Spleen (tissue), 11 donors: ENCODE measurements at regions not wholly inside any gene's neighbourhood (a gene's known extent, or its start where the extent isn't known, plus 50 kb on each side); places are given as distances from the start of the nearest gene placed in this dataset.
"Not testable (repeated sequence)": the region's sequence is repeated elsewhere in the genome, so short reads cannot be mapped to it uniquely, and the experiment has no call there.

Source experiments
- DNase-seq: peaks from one replicate; pipeline ENCODE4 v3.0.0-alpha.2; 2020
- H3K27ac ChIP-seq, 8 donors: fragments of 200-600 bp; sonication (generic) in 7 of 8; 1 replicate in 4 of 8; 2 replicates in 4 of 8; pipeline versions ENCODE4 v1.5.0 to v1.8.0; 2016 to 2021; ENCODE audit warnings: inconsistent platforms in 4 of 8, mild to moderate bottlenecking in 4 of 8, moderate library complexity in 1 of 8
- H3K27me3 ChIP-seq, 7 donors: fragments of 200-600 bp; sonication (generic) in 6 of 7; replicated peaks in 1 of 7; 1 replicate in 4 of 7; 2 replicates in 3 of 7; pipeline versions ENCODE4 v1.5.0 to v1.8.0; 2016 to 2021; ENCODE audit warnings: inconsistent platforms in 3 of 7, mild to moderate bottlenecking in 1 of 7
- H3K36me3 ChIP-seq, 6 donors: fragments of 200-600 bp; sonication (generic) in 5 of 6; 1 replicate in 4 of 6; 2 replicates in 2 of 6; pipeline versions ENCODE4 v1.5.0 to v1.8.0; 2016 to 2021; ENCODE audit warnings: inconsistent platforms in 2 of 6
- H3K4me1 ChIP-seq, 6 donors: fragments of 200-600 bp; sonication (generic) in 5 of 6; 1 replicate in 3 of 6; 2 replicates in 3 of 6; pipeline versions ENCODE4 v1.5.0 to v1.8.0; 2016 to 2021; ENCODE audit warnings: inconsistent platforms in 3 of 6
- H3K4me3 ChIP-seq, 8 donors: fragments of 200-600 bp; sonication (generic) in 7 of 8; 1 replicate in 4 of 8; 2 replicates in 4 of 8; pipeline versions ENCODE4 v1.5.0 to v1.8.0; 2016 to 2021; ENCODE audit warnings: inconsistent platforms in 4 of 8, mild to moderate bottlenecking in 4 of 8, moderate library complexity in 2 of 8
- H3K9me3 ChIP-seq, 8 donors: fragments of 200-600 bp; sonication (generic) in 7 of 8; 1 replicate in 4 of 8; 2 replicates in 4 of 8; pipeline versions ENCODE4 v1.5.0 to v1.8.0; 2016 to 2021; ENCODE audit warnings: inconsistent platforms in 4 of 8
- POLR2A ChIP-seq, 3 donors: fragments of 450-650 bp; IDR thresholded peaks; one replicate each; pipeline ENCODE4 v1.5.1; 2017; ENCODE audit warnings: antibody characterized with exemption in 3 of 3, mild to moderate bottlenecking in 1 of 3
- POLR2AphosphoS5 ChIP-seq, 3 donors: sonication (generic); formaldehyde crosslinking; IDR thresholded peaks; one replicate each; pipeline ENCODE4 v1.5.1; 2017; ENCODE audit warnings: antibody characterized with exemption in 3 of 3
- WGBS, 5 donors: extraction: QIAGEN DNeasy Blood & Tissue Kit in 3 of 5; methylation state at CpG; one replicate each; pipeline versions ENCODE4 v1.1.5 to v1.1.7; 2013 to 2018; 5-methylcytosine and 5-hydroxymethylcytosine counted together
- intact Hi-C: fragments of 100-400 bp; cut with DNase I; formaldehyde crosslinking; loops from one replicate; pipeline ENCODE4 v1.15.0; 2023; ENCODE audit warnings: low total_unique reads
- TF ChIP-seq, protein P1 (sequence below), 11 experiments: fragments of 200-600 bp in 7 of 11; fragments of 450-650 bp in 4 of 11; sonication (generic) in 4 of 11; IDR thresholded peaks in 8 of 11; conservative IDR thresholded peaks in 3 of 11; 1 replicate in 7 of 11; 2 replicates in 4 of 11; pipeline versions ENCODE4 v1.4.0 to v1.8.0; 2016 to 2021; ENCODE audit warnings: antibody characterized with exemption in 11 of 11, inconsistent platforms in 4 of 11, mild to moderate bottlenecking in 1 of 11
- donor health status: healthy with polysubstance abuse.
- donor health status: DM: no; HTN: no; CAD: no; lungs with moderate emphysema.
- donor health status: DM: no; HTN: no; CAD: no.
- donor health status: Bipolar disorder and iron deficiency.
- donor health status: healthy.
- donor health status: DM: no; HTN: no; CAD: no.
- donor health status: DM: yes; HTN: yes; CAD: no.

- intact Hi-C loops, result no loop called here
- no peaks in the 10 kb centered on the region for H3K4me1 ChIP-seq
- TF ChIP-seq POLR2A (IDR thresholded peaks at IDR 0.05) (no peak), POLR2AphosphoS5 (IDR thresholded peaks at IDR 0.05) (no peak)
- TF ChIP-seq, protein P1, sequence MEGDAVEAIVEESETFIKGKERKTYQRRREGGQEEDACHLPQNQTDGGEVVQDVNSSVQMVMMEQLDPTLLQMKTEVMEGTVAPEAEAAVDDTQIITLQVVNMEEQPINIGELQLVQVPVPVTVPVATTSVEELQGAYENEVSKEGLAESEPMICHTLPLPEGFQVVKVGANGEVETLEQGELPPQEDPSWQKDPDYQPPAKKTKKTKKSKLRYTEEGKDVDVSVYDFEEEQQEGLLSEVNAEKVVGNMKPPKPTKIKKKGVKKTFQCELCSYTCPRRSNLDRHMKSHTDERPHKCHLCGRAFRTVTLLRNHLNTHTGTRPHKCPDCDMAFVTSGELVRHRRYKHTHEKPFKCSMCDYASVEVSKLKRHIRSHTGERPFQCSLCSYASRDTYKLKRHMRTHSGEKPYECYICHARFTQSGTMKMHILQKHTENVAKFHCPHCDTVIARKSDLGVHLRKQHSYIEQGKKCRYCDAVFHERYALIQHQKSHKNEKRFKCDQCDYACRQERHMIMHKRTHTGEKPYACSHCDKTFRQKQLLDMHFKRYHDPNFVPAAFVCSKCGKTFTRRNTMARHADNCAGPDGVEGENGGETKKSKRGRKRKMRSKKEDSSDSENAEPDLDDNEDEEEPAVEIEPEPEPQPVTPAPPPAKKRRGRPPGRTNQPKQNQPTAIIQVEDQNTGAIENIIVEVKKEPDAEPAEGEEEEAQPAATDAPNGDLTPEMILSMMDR (IDR thresholded peaks at IDR 0.05 in 8 of 11, conservative IDR thresholded peaks at IDR 0.05 in 3 of 11), result no peak
- no peak overlapping the region for H3K27ac ChIP-seq
- H3K4me3 ChIP-seq, result no peak overlapping the region
- DNase-seq, result no peak
- H3K36me3 ChIP-seq, result no peaks in the 10 kb centered on the region
- peaks cover 0 to 14% (median 0%) of the 10 kb centered on the region in 7 donors for H3K27me3 ChIP-seq
- no peaks in the 10 kb centered on the region for H3K9me3 ChIP-seq
- 70 to 92% (median 84%) methylated on average over 8 to 20 of the region's 20 CpGs for WGBS, 5 donors
Observed at GRCh38 chr3:11910971-11911531, 64.4 kb upstream of the TAMM41 start.

GRCh38 chr3:11911887-11912286 is 65.2 kb upstream of the TAMM41 start:
- intact Hi-C loops, H3K4me1 ChIP-seq, H3K27ac ChIP-seq, H3K9me3 ChIP-seq, H3K4me3 ChIP-seq, H3K36me3 ChIP-seq, DNase-seq: not testable (repeated sequence)
- WGBS, 5 donors, result 68 to 87% (median 85%) methylated on average over 5 to 10 of the region's 10 CpGs
- peaks cover 0 to 14% (median 0%) of the 10 kb centered on the region in 7 donors for H3K27me3 ChIP-seq

DNA sequence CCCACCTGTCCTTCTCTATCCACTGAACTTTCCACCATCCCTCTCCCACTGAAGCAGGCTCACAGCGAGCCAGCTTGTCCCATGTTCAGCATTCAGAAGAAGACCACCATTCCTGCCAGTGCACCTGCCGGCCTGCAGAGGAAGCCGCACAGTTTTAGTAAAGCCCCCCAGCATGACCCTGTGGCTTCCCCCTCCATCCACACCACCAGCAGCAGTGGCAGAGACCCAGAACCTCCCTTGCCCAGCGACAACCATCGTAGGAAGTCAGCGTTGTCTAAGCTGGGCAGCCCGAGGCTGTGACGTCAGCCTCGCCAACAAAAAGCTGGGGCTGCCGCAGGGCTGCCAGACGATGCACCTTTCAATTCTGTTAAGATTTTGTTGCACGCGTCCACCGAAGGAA is 66.6 kb upstream of the TAMM41 start:
- Histone ChIP-seq H3K27me3 (peaks cover 0 to 14% (median 0%) of the 10 kb centered on the region in 7 donors), H3K4me3 (no peak overlapping the region), H3K9me3 (peaks cover 0 to 4% (median 0%) of the 10 kb centered on the region in 8 donors), H3K27ac (no peak overlapping the region), H3K4me1 (no peaks in the 10 kb centered on the region), H3K36me3 (no peaks in the 10 kb centered on the region)
- TF ChIP-seq, protein P1 (IDR thresholded peaks at IDR 0.05 in 8 of 11, conservative IDR thresholded peaks at IDR 0.05 in 3 of 11), result no peak
- no peak for TF ChIP-seq POLR2A (IDR thresholded peaks at IDR 0.05)
- no peak for TF ChIP-seq POLR2AphosphoS5 (IDR thresholded peaks at IDR 0.05)
- no peak for DNase-seq
- 90 to 95% (median 90%) methylated on average over 14 of the region's 14 CpGs for WGBS, 5 donors
- intact Hi-C loops, result no loop called here

DNA sequence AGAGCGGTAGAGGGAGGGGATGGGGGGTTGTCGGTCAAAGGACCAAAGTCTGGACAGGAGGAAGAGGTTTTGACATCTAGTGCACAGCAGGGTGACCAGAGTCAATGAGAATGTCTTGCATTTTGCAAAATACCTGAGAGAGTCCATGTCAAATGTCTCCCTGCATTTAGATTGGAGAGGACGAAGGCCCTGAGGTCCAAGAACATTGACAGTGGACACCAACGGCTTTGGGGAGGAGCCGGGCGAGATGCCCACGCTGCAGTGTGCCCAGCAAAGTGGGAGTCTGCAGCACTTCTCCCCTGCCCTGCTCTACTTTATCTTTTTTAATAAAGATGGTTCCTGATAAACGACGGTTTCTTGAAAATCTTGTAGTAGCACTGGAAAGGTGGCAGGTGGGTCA is 67.4 kb upstream of the TAMM41 start:
- no peak for DNase-seq
- no peak for TF ChIP-seq POLR2A (IDR thresholded peaks at IDR 0.05)
- no peak for TF ChIP-seq POLR2AphosphoS5 (IDR thresholded peaks at IDR 0.05)
- TF ChIP-seq, protein P1 (IDR thresholded peaks at IDR 0.05 in 8 of 11, conservative IDR thresholded peaks at IDR 0.05 in 3 of 11), result no peak
- no peak overlapping the region for H3K4me3 ChIP-seq
- H3K27me3 ChIP-seq, result peaks cover 0 to 14% (median 0%) of the 10 kb centered on the region in 7 donors
- H3K4me1 ChIP-seq, result no peaks in the 10 kb centered on the region
- 73 to 93% (median 83%) methylated on average over 9 of the region's 9 CpGs for WGBS, 5 donors
- H3K9me3 ChIP-seq, result peaks cover 0 to 6% (median 0%) of the 10 kb centered on the region in 8 donors
- no peak overlapping the region for H3K27ac ChIP-seq
- H3K36me3 ChIP-seq, result no peaks in the 10 kb centered on the region
- intact Hi-C loops, result no loop called here
